Neural cell (in vitro differentiated cells): ENCODE measurements at regions not wholly inside any gene's neighbourhood (a gene's known extent, or its start where the extent isn't known, plus 50 kb on each side); places are given as distances from the start of the nearest gene placed in this dataset.

Experiments
- H2AFZ ChIP-seq: fragments of 200-600, 300-800 bp; sonication (generic), shearing (Covaris generic); 2 replicates; pipeline ENCODE4 v1.6.0; 2014; ENCODE audit warnings: low read depth, mild to moderate bottlenecking, antibody characterized with exemption, low read length, moderate library complexity
- H3F3A ChIP-seq: fragments of 200-600 bp; shearing (Covaris generic); 2 replicates; pipeline ENCODE4 v1.6.1; 2016; ENCODE audit warnings: mild to moderate bottlenecking, moderate library complexity, mixed read lengths, antibody characterized with exemption, low read length; ENCODE audit not compliant: insufficient read depth, poor library complexity, severe bottlenecking
- H3K27ac ChIP-seq: fragments of 200-600, 300-800 bp; sonication (generic), shearing (Covaris generic); 2 replicates; pipeline ENCODE4 v1.5.1; 2014; ENCODE audit warnings: mild to moderate bottlenecking, low read length, moderate library complexity
- H3K27me3 ChIP-seq: fragments of 300-800, 200-600 bp; sonication (generic), shearing (Covaris generic); 2 replicates; pipeline ENCODE4 v1.6.0; 2014; ENCODE audit warnings: mild to moderate bottlenecking, low read depth, low read length, moderate library complexity; ENCODE audit not compliant: insufficient read depth
- H3K36me3 ChIP-seq: fragments of 300-800, 200-600 bp; sonication (generic), shearing (Covaris generic); 2 replicates; pipeline ENCODE4 v1.5.1; 2014; ENCODE audit warnings: mild to moderate bottlenecking, antibody characterized with exemption, low read length, moderate library complexity; ENCODE audit not compliant: insufficient read depth
- H3K4me2 ChIP-seq: fragments of 300-800, 200-600 bp; sonication (generic), shearing (Covaris generic); 2 replicates; pipeline ENCODE4 v1.6.0; 2014; ENCODE audit warnings: mild to moderate bottlenecking, low read length
- H3K4me3 ChIP-seq: fragments of 300-800, 200-600 bp; sonication (generic), shearing (Covaris generic); 2 replicates; pipeline ENCODE4 v1.5.1; 2014; ENCODE audit warnings: mild to moderate bottlenecking, low read length, moderate library complexity
- H3K79me2 ChIP-seq: fragments of 200-600 bp; shearing (Covaris generic); replicated peaks from 2 replicates; pipeline ENCODE4 v1.6.0; 2014; ENCODE audit warnings: mild to moderate bottlenecking, low read length, moderate library complexity; ENCODE audit not compliant: insufficient read depth
- H3K9ac ChIP-seq: fragments of 300-800, 200-600 bp; sonication (generic), shearing (Covaris generic); 2 replicates; pipeline ENCODE4 v1.6.1; 2016; ENCODE audit warnings: mild to moderate bottlenecking, low read length, mixed read lengths
- H3K9me2 ChIP-seq: fragments of 200-600 bp; shearing (Covaris generic); 2 replicates; pipeline ENCODE4 v1.6.1; 2016; ENCODE audit warnings: mild to moderate bottlenecking, low read length, mixed read lengths; ENCODE audit not compliant: insufficient read depth
- H3K9me3 ChIP-seq: fragments of 200-600, 300-800 bp; sonication (generic), shearing (Covaris generic); 2 replicates; pipeline ENCODE4 v1.6.1; 2016; ENCODE audit warnings: mild to moderate bottlenecking, mixed run types, low read length, moderate library complexity, mixed read lengths
- H4K20me1 ChIP-seq: fragments of 200-600 bp; shearing (Covaris generic); 2 replicates; pipeline ENCODE4 v1.6.1; 2016; ENCODE audit warnings: mild to moderate bottlenecking, mixed run types; ENCODE audit not compliant: insufficient read depth
- EP300 ChIP-seq: fragments of 450-650 bp; conservative IDR thresholded peaks from 2 replicates; pipeline ENCODE4 v1.6.1; 2014; ENCODE audit warnings: antibody characterized with exemption, mild to moderate bottlenecking, moderate library complexity; ENCODE audit not compliant: poor library complexity, severe bottlenecking
- EZH2 ChIP-seq: fragments of 200-600, 300-800 bp; shearing (Covaris generic), sonication (generic); IDR thresholded peaks from 2 replicates; pipeline ENCODE4 v1.6.1; 2014; ENCODE audit warnings: antibody characterized with exemption, low read length, borderline replicate concordance, mild to moderate bottlenecking; ENCODE audit not compliant: insufficient read depth, poor library complexity, severe bottlenecking
- MXI1 ChIP-seq: fragments of 450-650 bp; conservative IDR thresholded peaks from 2 replicates; pipeline ENCODE4 v1.6.1; 2014; ENCODE audit warnings: antibody characterized with exemption, mild to moderate bottlenecking; ENCODE audit not compliant: poor library complexity, severe bottlenecking
- POLR2AphosphoS5 ChIP-seq: IDR thresholded peaks from 2 replicates; pipeline ENCODE4 v1.6.1; 2012
- RAD21 ChIP-seq: fragments of 450-650 bp; conservative IDR thresholded peaks from 2 replicates; pipeline ENCODE4 v1.6.1; 2014; ENCODE audit warnings: antibody characterized with exemption, mild to moderate bottlenecking, moderate library complexity
- SMC3 ChIP-seq: fragments of 450-650 bp; conservative IDR thresholded peaks from 2 replicates; pipeline ENCODE4 v1.6.1; 2014; ENCODE audit warnings: antibody characterized with exemption, mild to moderate bottlenecking, moderate library complexity; ENCODE audit not compliant: poor library complexity
- TAF1 ChIP-seq: IDR thresholded peaks from 2 replicates; pipeline ENCODE4 v1.6.1; 2012; ENCODE audit warnings: low read depth
- TF ChIP-seq, protein P1 (sequence below): fragments of 450-650 bp; IDR thresholded peaks from 2 replicates; pipeline ENCODE4 v1.5.1; 2014; ENCODE audit warnings: antibody characterized with exemption, mild to moderate bottlenecking, moderate library complexity; ENCODE audit not compliant: poor library complexity, severe bottlenecking
- TF ChIP-seq, protein P2 (sequence below): IDR thresholded peaks from 2 replicates; pipeline ENCODE4 v1.6.1; 2012; ENCODE audit warnings: borderline replicate concordance

DNA sequence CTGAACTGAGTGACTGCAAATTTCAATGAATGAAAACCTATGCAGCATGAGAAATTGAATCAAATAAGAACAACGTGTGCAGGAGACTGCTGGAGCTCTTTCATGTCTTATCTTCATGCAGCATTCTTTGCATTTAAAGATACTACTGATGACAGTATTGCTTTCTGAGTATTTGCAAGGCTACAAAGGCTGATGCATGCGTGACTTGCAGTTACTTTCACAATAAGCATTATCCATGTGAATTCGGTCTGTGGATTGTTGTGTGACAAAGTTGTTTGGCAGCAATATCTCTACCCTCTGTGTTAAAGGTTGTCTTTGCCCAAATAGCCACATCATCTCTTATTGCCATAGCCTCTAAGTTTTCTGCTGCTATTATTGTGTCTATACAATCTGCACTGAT is 102.1 kb upstream of the FBXL17 start:
- no peaks in the 10 kb centered on the region for H3K9me2 ChIP-seq
- no peaks in the 10 kb centered on the region for H3K36me3 ChIP-seq
- no peaks in the 10 kb centered on the region for H3K79me2 ChIP-seq
- no peaks in the 10 kb centered on the region for H3K9me3 ChIP-seq
- no peaks in the 10 kb centered on the region for H3F3A ChIP-seq
- no peak overlapping the region for H3K4me3 ChIP-seq
- no peaks in the 10 kb centered on the region for H4K20me1 ChIP-seq
- no peak overlapping the region for H3K27ac ChIP-seq
- no peaks in the 10 kb centered on the region for H3K27me3 ChIP-seq
- TF ChIP-seq EZH2, result no peak
- no peak for TF ChIP-seq POLR2AphosphoS5
- TF ChIP-seq EP300, result no peak
- no peak for TF ChIP-seq RAD21
- TF ChIP-seq SMC3, result no peak
- TF ChIP-seq MXI1, result no peak
- TF ChIP-seq, protein P1, sequence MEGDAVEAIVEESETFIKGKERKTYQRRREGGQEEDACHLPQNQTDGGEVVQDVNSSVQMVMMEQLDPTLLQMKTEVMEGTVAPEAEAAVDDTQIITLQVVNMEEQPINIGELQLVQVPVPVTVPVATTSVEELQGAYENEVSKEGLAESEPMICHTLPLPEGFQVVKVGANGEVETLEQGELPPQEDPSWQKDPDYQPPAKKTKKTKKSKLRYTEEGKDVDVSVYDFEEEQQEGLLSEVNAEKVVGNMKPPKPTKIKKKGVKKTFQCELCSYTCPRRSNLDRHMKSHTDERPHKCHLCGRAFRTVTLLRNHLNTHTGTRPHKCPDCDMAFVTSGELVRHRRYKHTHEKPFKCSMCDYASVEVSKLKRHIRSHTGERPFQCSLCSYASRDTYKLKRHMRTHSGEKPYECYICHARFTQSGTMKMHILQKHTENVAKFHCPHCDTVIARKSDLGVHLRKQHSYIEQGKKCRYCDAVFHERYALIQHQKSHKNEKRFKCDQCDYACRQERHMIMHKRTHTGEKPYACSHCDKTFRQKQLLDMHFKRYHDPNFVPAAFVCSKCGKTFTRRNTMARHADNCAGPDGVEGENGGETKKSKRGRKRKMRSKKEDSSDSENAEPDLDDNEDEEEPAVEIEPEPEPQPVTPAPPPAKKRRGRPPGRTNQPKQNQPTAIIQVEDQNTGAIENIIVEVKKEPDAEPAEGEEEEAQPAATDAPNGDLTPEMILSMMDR, result no peak
- no peak for TF ChIP-seq TAF1
- no peak overlapping the region for H3K4me2 ChIP-seq
- H2AFZ ChIP-seq, result no peak overlapping the region
- H3K9ac ChIP-seq, result no peak overlapping the region

DNA sequence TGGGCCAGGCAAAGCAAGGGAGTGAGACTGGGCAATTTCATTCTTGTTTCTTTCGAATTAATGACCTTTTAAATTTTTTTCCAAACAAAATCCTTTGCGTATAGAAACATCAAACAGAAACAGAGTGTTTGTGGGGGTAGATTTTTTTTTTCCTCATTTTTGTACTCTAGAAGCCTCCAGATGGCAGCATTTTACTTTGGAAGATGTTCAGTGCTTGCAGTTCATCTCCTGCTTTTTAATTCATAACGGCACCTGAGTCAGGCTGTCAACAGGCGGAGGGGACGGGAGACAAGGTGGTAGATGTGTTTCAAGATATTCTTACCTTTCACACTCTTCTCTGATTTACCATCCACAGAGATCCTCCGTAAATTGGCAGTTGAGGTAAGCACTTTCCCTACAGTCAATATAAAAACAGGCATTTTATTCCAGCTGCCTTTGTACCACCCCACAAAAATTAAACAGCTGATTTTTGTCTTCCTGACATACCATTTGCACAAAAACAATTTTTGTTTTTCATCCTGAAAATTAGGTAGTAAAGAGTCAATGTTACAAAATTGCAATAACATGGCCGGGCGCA is 99.5 kb upstream of the FBXL17 start:
- Histone ChIP-seq H3K36me3 (no peaks in the 10 kb centered on the region), H3K9ac (no peak overlapping the region), H3K9me3 (no peaks in the 10 kb centered on the region), H4K20me1 (no peaks in the 10 kb centered on the region), H3K9me2 (no peaks in the 10 kb centered on the region), H3K27me3 (no peaks in the 10 kb centered on the region), H3K79me2 (no peaks in the 10 kb centered on the region), H3F3A (no peaks in the 10 kb centered on the region), H3K4me3 (no peak overlapping the region), H3K27ac (no peak overlapping the region), H2AFZ (no peak overlapping the region), H3K4me2 (no peak overlapping the region)
- TF ChIP-seq SMC3 (peak; percentile 82), RAD21 (peak; percentile 86), TAF1 (no peak), MXI1 (no peak), POLR2AphosphoS5 (no peak), EP300 (no peak), EZH2 (no peak)
- TF ChIP-seq, protein P1, result peak; percentile 77
- TF ChIP-seq, protein P2, sequence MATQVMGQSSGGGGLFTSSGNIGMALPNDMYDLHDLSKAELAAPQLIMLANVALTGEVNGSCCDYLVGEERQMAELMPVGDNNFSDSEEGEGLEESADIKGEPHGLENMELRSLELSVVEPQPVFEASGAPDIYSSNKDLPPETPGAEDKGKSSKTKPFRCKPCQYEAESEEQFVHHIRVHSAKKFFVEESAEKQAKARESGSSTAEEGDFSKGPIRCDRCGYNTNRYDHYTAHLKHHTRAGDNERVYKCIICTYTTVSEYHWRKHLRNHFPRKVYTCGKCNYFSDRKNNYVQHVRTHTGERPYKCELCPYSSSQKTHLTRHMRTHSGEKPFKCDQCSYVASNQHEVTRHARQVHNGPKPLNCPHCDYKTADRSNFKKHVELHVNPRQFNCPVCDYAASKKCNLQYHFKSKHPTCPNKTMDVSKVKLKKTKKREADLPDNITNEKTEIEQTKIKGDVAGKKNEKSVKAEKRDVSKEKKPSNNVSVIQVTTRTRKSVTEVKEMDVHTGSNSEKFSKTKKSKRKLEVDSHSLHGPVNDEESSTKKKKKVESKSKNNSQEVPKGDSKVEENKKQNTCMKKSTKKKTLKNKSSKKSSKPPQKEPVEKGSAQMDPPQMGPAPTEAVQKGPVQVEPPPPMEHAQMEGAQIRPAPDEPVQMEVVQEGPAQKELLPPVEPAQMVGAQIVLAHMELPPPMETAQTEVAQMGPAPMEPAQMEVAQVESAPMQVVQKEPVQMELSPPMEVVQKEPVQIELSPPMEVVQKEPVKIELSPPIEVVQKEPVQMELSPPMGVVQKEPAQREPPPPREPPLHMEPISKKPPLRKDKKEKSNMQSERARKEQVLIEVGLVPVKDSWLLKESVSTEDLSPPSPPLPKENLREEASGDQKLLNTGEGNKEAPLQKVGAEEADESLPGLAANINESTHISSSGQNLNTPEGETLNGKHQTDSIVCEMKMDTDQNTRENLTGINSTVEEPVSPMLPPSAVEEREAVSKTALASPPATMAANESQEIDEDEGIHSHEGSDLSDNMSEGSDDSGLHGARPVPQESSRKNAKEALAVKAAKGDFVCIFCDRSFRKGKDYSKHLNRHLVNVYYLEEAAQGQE, result no peak
